ENCODE measurements at regions not wholly inside any gene's neighbourhood (a gene's known extent, or its start where the extent isn't known, plus 50 kb on each side); places are given as distances from the start of the nearest gene placed in this dataset.

GRCh38 chr18:51659781-51660180 lies 462.3 kb upstream of the MEX3C start:
- TF ChIP-seq, protein P1, sequence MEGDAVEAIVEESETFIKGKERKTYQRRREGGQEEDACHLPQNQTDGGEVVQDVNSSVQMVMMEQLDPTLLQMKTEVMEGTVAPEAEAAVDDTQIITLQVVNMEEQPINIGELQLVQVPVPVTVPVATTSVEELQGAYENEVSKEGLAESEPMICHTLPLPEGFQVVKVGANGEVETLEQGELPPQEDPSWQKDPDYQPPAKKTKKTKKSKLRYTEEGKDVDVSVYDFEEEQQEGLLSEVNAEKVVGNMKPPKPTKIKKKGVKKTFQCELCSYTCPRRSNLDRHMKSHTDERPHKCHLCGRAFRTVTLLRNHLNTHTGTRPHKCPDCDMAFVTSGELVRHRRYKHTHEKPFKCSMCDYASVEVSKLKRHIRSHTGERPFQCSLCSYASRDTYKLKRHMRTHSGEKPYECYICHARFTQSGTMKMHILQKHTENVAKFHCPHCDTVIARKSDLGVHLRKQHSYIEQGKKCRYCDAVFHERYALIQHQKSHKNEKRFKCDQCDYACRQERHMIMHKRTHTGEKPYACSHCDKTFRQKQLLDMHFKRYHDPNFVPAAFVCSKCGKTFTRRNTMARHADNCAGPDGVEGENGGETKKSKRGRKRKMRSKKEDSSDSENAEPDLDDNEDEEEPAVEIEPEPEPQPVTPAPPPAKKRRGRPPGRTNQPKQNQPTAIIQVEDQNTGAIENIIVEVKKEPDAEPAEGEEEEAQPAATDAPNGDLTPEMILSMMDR (IDR thresholded peaks at IDR 0.05; ENCODE audit: insufficient read depth, low read length) = no peak
- TF ChIP-seq REST (IDR thresholded peaks at IDR 0.05; ENCODE audit: insufficient replicate concordance, low read depth) = no peak
- no peak for TF ChIP-seq POLR2AphosphoS5 (IDR thresholded peaks at IDR 0.05; ENCODE audit: low read depth)
- no peak for TF ChIP-seq SPI1 (IDR thresholded peaks at IDR 0.05; ENCODE audit: borderline replicate concordance, low read depth)
- TF ChIP-seq GABPA (IDR thresholded peaks at IDR 0.05; ENCODE audit: low read depth) = no peak

All from HL-60 (cell line).